Right atrium auricular region (tissue), 2 donors: ENCODE measurements at regions not wholly inside any gene's neighbourhood (a gene's known extent, or its start where the extent isn't known, plus 50 kb on each side); places are given as distances from the start of the nearest gene placed in this dataset.

Experiments
- DNase-seq: peaks from one replicate; pipeline ENCODE4 v3.0.0-alpha.2; 2019; ENCODE audit warnings: low spot score
- H3K27ac ChIP-seq, 2 donors: fragments of 200-600 bp; sonication (generic); 1 replicate in 1 of 2; 2 replicates in 1 of 2; pipeline ENCODE4 v1.5.1; 2016 to 2019
- H3K27me3 ChIP-seq, 2 donors: fragments of 200-600 bp; sonication (generic); one replicate each; pipeline versions ENCODE4 v1.5.1 to v1.6.0; 2017 to 2019
- H3K36me3 ChIP-seq: fragments of 200-600 bp; sonication (generic); one replicate; pipeline ENCODE4 v1.5.1; 2016
- H3K4me1 ChIP-seq, 2 donors: fragments of 200-600 bp; sonication (generic); one replicate each; pipeline versions ENCODE4 v1.5.1 to v1.6.0; 2017 to 2019
- H3K4me3 ChIP-seq, 2 donors: fragments of 200-600 bp; sonication (generic); 1 replicate in 1 of 2; 2 replicates in 1 of 2; pipeline ENCODE4 v1.5.1; 2017 to 2019; ENCODE audit warnings: mild to moderate bottlenecking in 1 of 2, moderate library complexity in 1 of 2
- H3K9me3 ChIP-seq, 2 donors: fragments of 200-600 bp; sonication (generic); one replicate each; pipeline ENCODE4 v1.5.1; 2019
- CTCF ChIP-seq, 2 donors: fragments of 200-600 bp; sonication (generic); IDR thresholded peaks; one replicate each; pipeline ENCODE4 v1.5.1; 2019; ENCODE audit warnings: antibody characterized with exemption in 2 of 2

GRCh38 chr18:30889519-30890301, 152.8 kb downstream of the DSC3 start:
- Histone ChIP-seq H3K4me1 (no peaks in the 10 kb centered on the region), H3K36me3 (no peaks in the 10 kb centered on the region), H3K4me3 (no peak overlapping the region), H3K27ac (no peak overlapping the region), H3K9me3 (no peaks in the 10 kb centered on the region), H3K27me3 (no peaks in the 10 kb centered on the region)
- TF ChIP-seq CTCF (IDR thresholded peaks at IDR 0.05), result peak in 1 of 2 donors; percentile 58
- DNase-seq, result no peak

GRCh38 chr18:30888344-30888743, 154.2 kb downstream of the DSC3 start:
- H3K4me1 ChIP-seq, result no peaks in the 10 kb centered on the region
- H3K27me3 ChIP-seq, result no peaks in the 10 kb centered on the region
- TF ChIP-seq CTCF (IDR thresholded peaks at IDR 0.05), result no peak
- H3K4me3 ChIP-seq, result no peak overlapping the region
- DNase-seq, result no peak
- no peak overlapping the region for H3K27ac ChIP-seq
- no peaks in the 10 kb centered on the region for H3K9me3 ChIP-seq
- H3K36me3 ChIP-seq, result no peaks in the 10 kb centered on the region

- H3K27ac ChIP-seq, result no peak overlapping the region
- H3K9me3 ChIP-seq, result no peaks in the 10 kb centered on the region
- H3K36me3 ChIP-seq, result no peaks in the 10 kb centered on the region
- H3K4me1 ChIP-seq, result no peaks in the 10 kb centered on the region
- no peak for DNase-seq
- no peak overlapping the region for H3K4me3 ChIP-seq
- no peak for TF ChIP-seq CTCF (IDR thresholded peaks at IDR 0.05)
- no peaks in the 10 kb centered on the region for H3K27me3 ChIP-seq
Measured at GRCh38 chr18:30886998-30887397, 155.5 kb downstream of the DSC3 start.

- TF ChIP-seq CTCF (IDR thresholded peaks at IDR 0.05), result no peak
- H3K27me3 ChIP-seq, result no peaks in the 10 kb centered on the region
- peaks cover 0 to 5% of the 10 kb centered on the region in 2 donors for H3K9me3 ChIP-seq
- no peak overlapping the region for H3K4me3 ChIP-seq
- H3K36me3 ChIP-seq, result no peaks in the 10 kb centered on the region
- peak overlapping the region in 1 of 2 donors; percentile 54 for H3K27ac ChIP-seq
- no peak for DNase-seq
- H3K4me1 ChIP-seq, result no peaks in the 10 kb centered on the region
Measured at GRCh38 chr18:30870466-30870865, 172.1 kb downstream of the DSC3 start.

GRCh38 chr18:30862900-30863299, 179.6 kb downstream of the DSC3 start:
- H3K27me3 ChIP-seq, result no peaks in the 10 kb centered on the region
- TF ChIP-seq CTCF (IDR thresholded peaks at IDR 0.05), result no peak
- peak overlapping the region in 1 of 2 donors; percentile 68 for H3K27ac ChIP-seq
- no peak for DNase-seq
- H3K36me3 ChIP-seq, result no peaks in the 10 kb centered on the region
- no peaks in the 10 kb centered on the region for H3K9me3 ChIP-seq
- no peak overlapping the region for H3K4me3 ChIP-seq
- peaks cover 0 to 5% of the 10 kb centered on the region in 2 donors for H3K4me1 ChIP-seq

- Histone ChIP-seq H3K27ac (no peak overlapping the region), H3K27me3 (no peaks in the 10 kb centered on the region), H3K4me1 (peaks cover 0 to 5% of the 10 kb centered on the region in 2 donors), H3K9me3 (no peaks in the 10 kb centered on the region), H3K4me3 (no peak overlapping the region), H3K36me3 (no peaks in the 10 kb centered on the region)
- no peak for DNase-seq
- no peak for TF ChIP-seq CTCF (IDR thresholded peaks at IDR 0.05)
Measured at GRCh38 chr18:30860741-30861140, 181.8 kb downstream of the DSC3 start.
